ENCODE measurements at regions not wholly inside any gene's neighbourhood (a gene's known extent, or its start where the extent isn't known, plus 50 kb on each side); places are given as distances from the start of the nearest gene placed in this dataset.

DNA sequence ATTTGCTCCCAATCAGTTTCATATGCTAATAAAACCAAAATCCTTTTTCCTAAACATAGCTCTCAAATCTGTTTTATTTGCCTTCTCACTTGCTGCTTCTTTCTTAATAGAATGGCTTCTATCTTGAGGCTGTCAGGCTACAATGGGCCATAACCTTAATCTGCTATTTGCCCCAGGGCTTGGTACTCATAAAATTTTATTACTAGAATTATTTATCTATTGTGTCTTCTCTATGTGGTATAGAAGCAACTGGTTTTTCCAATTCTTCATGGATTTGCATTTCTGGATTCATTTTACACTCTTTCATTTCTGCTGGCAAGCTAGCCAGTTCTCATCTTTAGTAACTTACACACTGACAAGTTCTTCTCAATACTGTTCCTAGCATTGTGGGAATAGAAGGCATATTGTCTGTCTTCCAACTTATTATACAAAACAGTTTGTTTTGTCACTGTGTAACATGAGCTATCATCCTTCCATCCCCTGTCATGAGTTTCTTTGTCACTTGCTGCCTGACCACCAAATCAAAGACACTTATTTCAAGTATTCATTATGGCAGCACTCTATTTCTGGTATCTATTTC, 96.6 kb upstream of the KCNIP4 start:
- Histone ChIP-seq H3K36me3 (ENCODE audit: control insufficient read depth, insufficient read depth, low read length) (no peaks in the 10 kb centered on the region), H3K27me3 (ENCODE audit: control insufficient read depth, insufficient read depth, low read length) (no peaks in the 10 kb centered on the region), H3K4me3 (ENCODE audit: low read depth, low read length) (no peak overlapping the region)
- no peak for DNase-seq (ENCODE audit: low read depth)
- TF ChIP-seq, protein P1, sequence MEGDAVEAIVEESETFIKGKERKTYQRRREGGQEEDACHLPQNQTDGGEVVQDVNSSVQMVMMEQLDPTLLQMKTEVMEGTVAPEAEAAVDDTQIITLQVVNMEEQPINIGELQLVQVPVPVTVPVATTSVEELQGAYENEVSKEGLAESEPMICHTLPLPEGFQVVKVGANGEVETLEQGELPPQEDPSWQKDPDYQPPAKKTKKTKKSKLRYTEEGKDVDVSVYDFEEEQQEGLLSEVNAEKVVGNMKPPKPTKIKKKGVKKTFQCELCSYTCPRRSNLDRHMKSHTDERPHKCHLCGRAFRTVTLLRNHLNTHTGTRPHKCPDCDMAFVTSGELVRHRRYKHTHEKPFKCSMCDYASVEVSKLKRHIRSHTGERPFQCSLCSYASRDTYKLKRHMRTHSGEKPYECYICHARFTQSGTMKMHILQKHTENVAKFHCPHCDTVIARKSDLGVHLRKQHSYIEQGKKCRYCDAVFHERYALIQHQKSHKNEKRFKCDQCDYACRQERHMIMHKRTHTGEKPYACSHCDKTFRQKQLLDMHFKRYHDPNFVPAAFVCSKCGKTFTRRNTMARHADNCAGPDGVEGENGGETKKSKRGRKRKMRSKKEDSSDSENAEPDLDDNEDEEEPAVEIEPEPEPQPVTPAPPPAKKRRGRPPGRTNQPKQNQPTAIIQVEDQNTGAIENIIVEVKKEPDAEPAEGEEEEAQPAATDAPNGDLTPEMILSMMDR (IDR thresholded peaks at IDR 0.05; ENCODE audit: insufficient read depth, low read length, poor library complexity, severe bottlenecking), result no peak

GRCh38 chr4:22031423-22031822, 82.9 kb upstream of the KCNIP4 start:
- H3K4me3 ChIP-seq (ENCODE audit: low read depth, low read length), result no peak overlapping the region
- no peak for DNase-seq (ENCODE audit: low read depth)
- TF ChIP-seq, protein P1 (IDR thresholded peaks at IDR 0.05; ENCODE audit: insufficient read depth, low read length, poor library complexity, severe bottlenecking), result no peak
- H3K27me3 ChIP-seq (ENCODE audit: control insufficient read depth, insufficient read depth, low read length), result no peaks in the 10 kb centered on the region
- H3K36me3 ChIP-seq (ENCODE audit: control insufficient read depth, insufficient read depth, low read length), result no peaks in the 10 kb centered on the region

DNA sequence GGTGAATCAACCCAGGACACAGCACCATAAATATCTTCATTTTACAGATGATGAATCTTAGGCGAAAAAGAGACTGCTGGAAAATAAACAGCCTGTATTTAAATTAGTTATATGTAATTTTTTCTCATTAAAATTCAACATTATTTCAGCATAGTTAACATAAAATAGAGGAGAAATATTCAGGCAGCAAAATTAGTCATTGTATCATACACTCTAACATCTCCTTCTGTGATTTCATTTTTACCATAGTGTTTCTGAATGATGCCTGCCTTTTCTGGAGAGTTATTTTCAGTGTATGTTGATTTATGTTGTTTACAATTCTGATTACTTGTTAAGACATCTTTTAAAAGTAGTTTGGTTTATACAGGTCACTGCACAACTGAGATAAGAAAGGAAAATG, 82.3 kb upstream of the KCNIP4 start:
- H3K4me3 ChIP-seq (ENCODE audit: low read depth, low read length), result no peak overlapping the region
- H3K27me3 ChIP-seq (ENCODE audit: control insufficient read depth, insufficient read depth, low read length), result no peaks in the 10 kb centered on the region
- TF ChIP-seq, protein P1 (IDR thresholded peaks at IDR 0.05; ENCODE audit: insufficient read depth, low read length, poor library complexity, severe bottlenecking), result no peak
- H3K36me3 ChIP-seq (ENCODE audit: control insufficient read depth, insufficient read depth, low read length), result no peaks in the 10 kb centered on the region
- DNase-seq (ENCODE audit: low read depth), result no peak

DNA sequence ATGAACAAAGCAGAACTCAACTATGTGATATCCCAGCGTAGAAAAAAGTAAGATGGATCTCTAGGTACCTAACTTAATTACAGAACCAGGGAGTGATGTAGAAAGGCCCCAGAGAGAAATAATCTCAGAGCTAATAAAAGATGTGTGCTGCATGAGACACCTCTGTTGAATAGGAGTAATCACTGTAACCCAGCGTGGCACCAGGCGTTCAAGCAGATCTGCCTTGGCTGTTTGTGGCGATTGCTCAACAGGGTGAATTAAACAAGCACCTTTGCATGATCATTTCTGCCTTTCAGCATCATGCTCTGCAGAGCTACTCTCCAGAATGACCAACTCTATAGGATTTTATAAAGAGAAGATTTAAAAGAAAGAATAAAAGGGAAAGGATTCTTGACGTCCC, 81.7 kb upstream of the KCNIP4 start:
- Histone ChIP-seq H3K36me3 (ENCODE audit: control insufficient read depth, insufficient read depth, low read length) (no peaks in the 10 kb centered on the region), H3K4me3 (ENCODE audit: low read depth, low read length) (no peak overlapping the region), H3K27me3 (ENCODE audit: control insufficient read depth, insufficient read depth, low read length) (no peaks in the 10 kb centered on the region)
- TF ChIP-seq, protein P1 (IDR thresholded peaks at IDR 0.05; ENCODE audit: insufficient read depth, low read length, poor library complexity, severe bottlenecking), result no peak
- no peak for DNase-seq (ENCODE audit: low read depth)

- DNase-seq (ENCODE audit: low read depth), result no peak
- Histone ChIP-seq H3K27me3 (ENCODE audit: control insufficient read depth, insufficient read depth, low read length) (no peaks in the 10 kb centered on the region), H3K4me3 (ENCODE audit: low read depth, low read length) (no peak overlapping the region), H3K36me3 (ENCODE audit: control insufficient read depth, insufficient read depth, low read length) (no peaks in the 10 kb centered on the region)
- TF ChIP-seq, protein P1 (IDR thresholded peaks at IDR 0.05; ENCODE audit: insufficient read depth, low read length, poor library complexity, severe bottlenecking), result no peak
These were observed 81.2 kb upstream of the KCNIP4 start for GRCh38 chr4:22029803-22030202.

- H3K4me3 ChIP-seq (ENCODE audit: low read depth, low read length), result no peak overlapping the region
- TF ChIP-seq, protein P1 (IDR thresholded peaks at IDR 0.05; ENCODE audit: insufficient read depth, low read length, poor library complexity, severe bottlenecking), result no peak
- DNase-seq (ENCODE audit: low read depth), result no peak
- no peaks in the 10 kb centered on the region for H3K36me3 ChIP-seq (ENCODE audit: control insufficient read depth, insufficient read depth, low read length)
- H3K27me3 ChIP-seq (ENCODE audit: control insufficient read depth, insufficient read depth, low read length), result no peaks in the 10 kb centered on the region
These were observed 72.5 kb upstream of the KCNIP4 start for GRCh38 chr4:22021106-22021505.
